ENCODE measurements at regions not wholly inside any gene's neighbourhood (a gene's known extent, or its start where the extent isn't known, plus 50 kb on each side); places are given as distances from the start of the nearest gene placed in this dataset.

DNA sequence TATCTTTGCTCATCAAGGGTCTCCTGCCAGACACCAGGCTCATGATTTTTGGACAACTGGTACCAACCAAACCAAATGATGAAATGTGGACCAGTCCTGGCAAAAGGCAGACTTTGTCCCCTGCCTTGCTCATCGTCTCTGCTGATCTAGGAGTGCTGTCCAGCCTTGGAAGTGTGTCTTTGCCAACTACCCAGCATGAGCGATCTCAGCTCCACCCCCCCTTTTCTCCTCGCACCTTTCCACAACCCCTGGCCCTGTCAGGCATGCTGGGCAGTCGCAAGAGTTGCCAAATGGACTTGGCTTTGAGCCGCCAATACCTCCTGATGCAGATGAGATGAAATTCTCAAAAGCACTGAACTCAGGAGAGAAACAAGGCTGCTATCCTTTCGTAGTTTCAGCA is 174.3 kb downstream of the KCNA5 start:
- no peak for DNase-seq (ENCODE audit: extremely low read depth, insufficient read length)
- Histone ChIP-seq H3K27me3 (replicated peaks; ENCODE audit: control insufficient read depth, insufficient read depth, low read length) (no peaks in the 10 kb centered on the region; the same call in 1 of the 2 replicates), H3K36me3 (ENCODE audit: control insufficient read depth, insufficient read depth, low read length) (no peaks in the 10 kb centered on the region), H3K4me3 (replicated peaks; ENCODE audit: low read depth, low read length) (no peak overlapping the region)
- TF ChIP-seq CTCF (IDR thresholded peaks at IDR 0.05; ENCODE audit: insufficient read depth, low read length, poor library complexity, severe bottlenecking) = no peak

- no peak overlapping the region for H3K4me3 ChIP-seq (replicated peaks; ENCODE audit: low read depth, low read length)
- no peak for DNase-seq (ENCODE audit: extremely low read depth, insufficient read length)
- TF ChIP-seq CTCF (IDR thresholded peaks at IDR 0.05; ENCODE audit: insufficient read depth, low read length, poor library complexity, severe bottlenecking) = no peak
Observed at GRCh38 chr12:5220099-5220498, 176.4 kb downstream of the KCNA5 start.

GRCh38 chr12:5220835-5221234 is 177.2 kb downstream of the KCNA5 start:
- no peak for TF ChIP-seq CTCF (IDR thresholded peaks at IDR 0.05; ENCODE audit: insufficient read depth, low read length, poor library complexity, severe bottlenecking)
- H3K4me3 ChIP-seq (replicated peaks; ENCODE audit: low read depth, low read length) = no peak overlapping the region
- no peak for DNase-seq (ENCODE audit: extremely low read depth, insufficient read length)
- no peaks in the 10 kb centered on the region for H3K36me3 ChIP-seq (ENCODE audit: control insufficient read depth, insufficient read depth, low read length)
- no peaks in the 10 kb centered on the region; the same call in 1 of the 2 replicates for H3K27me3 ChIP-seq (replicated peaks; ENCODE audit: control insufficient read depth, insufficient read depth, low read length)

More at GRCh38 chr12:5220099-5220498, 176.4 kb downstream of the KCNA5 start:
- Histone ChIP-seq H3K36me3 (ENCODE audit: control insufficient read depth, insufficient read depth, low read length) (no peaks in the 10 kb centered on the region), H3K27me3 (replicated peaks; ENCODE audit: control insufficient read depth, insufficient read depth, low read length) (no peaks in the 10 kb centered on the region; the same call in 1 of the 2 replicates)

- Histone ChIP-seq H3K36me3 (ENCODE audit: control insufficient read depth, insufficient read depth, low read length) (no peaks in the 10 kb centered on the region), H3K27me3 (replicated peaks; ENCODE audit: control insufficient read depth, insufficient read depth, low read length) (no peaks in the 10 kb centered on the region; the same call in 1 of the 2 replicates), H3K4me3 (replicated peaks; ENCODE audit: low read depth, low read length) (no peak overlapping the region)
- no peak for TF ChIP-seq CTCF (IDR thresholded peaks at IDR 0.05; ENCODE audit: insufficient read depth, low read length, poor library complexity, severe bottlenecking)
- DNase-seq (ENCODE audit: extremely low read depth, insufficient read length) = no peak
Observed at GRCh38 chr12:5222011-5222461, 178.4 kb downstream of the KCNA5 start.

GRCh38 chr12:5222729-5223128 is 179.1 kb downstream of the KCNA5 start:
- H3K27me3 ChIP-seq (replicated peaks; ENCODE audit: control insufficient read depth, insufficient read depth, low read length) = no peaks in the 10 kb centered on the region; the same call in 1 of the 2 replicates
- no peak for DNase-seq (ENCODE audit: extremely low read depth, insufficient read length)
- no peak overlapping the region for H3K4me3 ChIP-seq (replicated peaks; ENCODE audit: low read depth, low read length)
- no peaks in the 10 kb centered on the region for H3K36me3 ChIP-seq (ENCODE audit: control insufficient read depth, insufficient read depth, low read length)
- TF ChIP-seq CTCF (IDR thresholded peaks at IDR 0.05; ENCODE audit: insufficient read depth, low read length, poor library complexity, severe bottlenecking) = no peak

- no peak for TF ChIP-seq CTCF (IDR thresholded peaks at IDR 0.05; ENCODE audit: insufficient read depth, low read length, poor library complexity, severe bottlenecking)
Observed at GRCh38 chr12:5223881-5224280, 180.2 kb downstream of the KCNA5 start.

More at GRCh38 chr12:5223881-5224280, 180.2 kb downstream of the KCNA5 start:
- Histone ChIP-seq H3K36me3 (ENCODE audit: control insufficient read depth, insufficient read depth, low read length) (no peaks in the 10 kb centered on the region), H3K27me3 (replicated peaks; ENCODE audit: control insufficient read depth, insufficient read depth, low read length) (no peaks in the 10 kb centered on the region; the same call in 1 of the 2 replicates), H3K4me3 (replicated peaks; ENCODE audit: low read depth, low read length) (no peak overlapping the region)
- no peak for DNase-seq (ENCODE audit: extremely low read depth, insufficient read length)

All from GM06990 (cell line).